Activated CD4-positive, alpha-beta T cell treated with anti-CD3 and anti-CD28 coated beads, Interleukin-2, amount 50 U/mL, for 24 hours (primary cell): ENCODE measurements at regions not wholly inside any gene's neighbourhood (a gene's known extent, or its start where the extent isn't known, plus 50 kb on each side); places are given as distances from the start of the nearest gene placed in this dataset.

Experiments
- DNase-seq, 2 donors: peaks; one replicate each; pipeline ENCODE4 v3.0.0-alpha.2; 2020; ENCODE audit warnings: low read depth in 1 of 2, low spot score in 1 of 2

- DNase-seq = no peak
These were observed 145.2 kb upstream of the ANKRD28 start for GRCh38 chr3:15942936-15943335.

GRCh38 chr3:15948388-15948787 lies 150.6 kb upstream of the ANKRD28 start:
- DNase-seq = no peak

- no peak for DNase-seq
These were observed 154.9 kb upstream of the ANKRD28 start for GRCh38 chr3:15952543-15953175.

GRCh38 chr3:15953841-15954240 lies 156.1 kb upstream of the ANKRD28 start:
- DNase-seq = no peak

DNA sequence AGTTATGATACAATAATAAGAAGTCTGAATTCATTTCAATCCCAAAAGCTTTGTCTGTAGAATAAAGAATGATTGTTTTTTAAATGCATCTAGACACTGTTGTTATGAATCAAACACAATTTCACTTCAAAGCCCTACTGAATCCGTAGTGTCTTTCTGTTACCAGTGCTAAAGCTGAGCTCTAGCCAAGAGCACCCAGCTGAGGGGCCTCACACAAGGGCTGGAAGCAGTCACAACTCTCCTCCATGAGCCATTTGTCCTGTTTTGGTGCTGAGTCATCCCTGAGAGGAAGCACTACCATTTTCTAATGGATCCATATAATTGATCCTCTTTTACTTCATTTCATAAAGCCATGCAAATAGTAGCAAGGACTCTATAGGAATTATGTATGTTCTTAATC lies 158.2 kb upstream of the ANKRD28 start:
- DNase-seq = no peak

- DNase-seq = no peak
These were observed 161.1 kb upstream of the ANKRD28 start for GRCh38 chr3:15958692-15959433.

GRCh38 chr3:15959434-15959811 lies 161.6 kb upstream of the ANKRD28 start:
- no peak for DNase-seq

DNA sequence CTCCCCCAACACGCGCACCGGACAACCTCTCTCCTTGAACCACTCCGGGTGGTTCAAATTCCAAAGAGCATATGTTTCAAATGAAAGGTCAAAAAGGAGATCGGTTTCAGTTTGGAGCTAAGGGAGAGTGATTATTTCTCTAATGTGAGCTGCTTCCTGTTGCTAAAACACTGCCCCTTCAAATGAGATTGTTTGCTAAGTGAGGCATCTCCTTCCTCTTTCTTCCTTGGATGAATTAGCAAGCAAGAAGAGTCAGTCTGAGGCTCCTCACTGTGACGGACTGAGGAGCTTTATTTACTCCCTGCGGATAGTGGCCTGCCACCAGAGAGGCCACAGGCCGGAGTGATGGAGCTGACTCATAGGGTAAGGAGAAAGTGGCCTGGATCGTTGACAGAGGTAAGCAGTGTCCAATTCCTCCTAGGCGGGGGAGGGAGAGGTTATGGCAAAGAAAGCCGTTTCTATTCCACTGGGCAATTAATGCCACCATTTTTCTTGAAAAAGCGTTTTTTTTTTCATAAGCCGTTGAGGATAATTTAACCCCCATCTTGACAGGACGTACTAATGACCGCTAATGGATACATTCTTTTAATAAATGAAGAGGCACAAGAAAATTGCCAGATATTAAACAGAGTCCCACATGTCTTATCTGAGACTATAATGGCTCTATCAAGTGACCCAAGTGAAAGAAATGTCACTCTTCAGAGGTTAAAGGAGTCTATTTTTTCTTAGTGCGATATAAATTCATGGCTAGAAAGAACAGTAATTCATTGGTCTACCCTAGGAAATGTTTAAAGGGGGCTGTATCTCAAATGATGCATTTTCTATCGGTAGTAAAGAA lies 167.0 kb upstream of the ANKRD28 start:
- no peak for DNase-seq

DNA sequence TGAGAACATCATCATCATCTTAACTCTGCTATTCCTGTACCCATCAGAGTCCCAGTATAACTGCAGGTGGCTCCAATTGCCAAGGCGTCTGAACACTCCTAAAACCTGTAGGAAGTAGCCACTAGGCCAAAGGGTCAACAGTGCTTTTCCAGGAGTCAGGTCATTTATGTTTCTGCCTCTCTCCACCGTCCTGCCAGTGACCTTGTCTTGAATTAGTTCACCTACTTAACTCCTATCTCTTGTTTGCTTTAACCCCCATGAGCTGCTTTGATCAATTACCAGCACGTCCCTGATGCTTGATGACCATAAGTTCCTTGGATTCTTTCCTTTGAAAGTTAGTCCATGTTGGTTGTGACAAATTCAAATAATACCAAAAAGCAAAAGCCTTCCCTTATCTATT lies 169.8 kb upstream of the ANKRD28 start:
- no peak for DNase-seq

GRCh38 chr3:15969874-15970640 lies 172.3 kb upstream of the ANKRD28 start:
- no peak for DNase-seq

DNA sequence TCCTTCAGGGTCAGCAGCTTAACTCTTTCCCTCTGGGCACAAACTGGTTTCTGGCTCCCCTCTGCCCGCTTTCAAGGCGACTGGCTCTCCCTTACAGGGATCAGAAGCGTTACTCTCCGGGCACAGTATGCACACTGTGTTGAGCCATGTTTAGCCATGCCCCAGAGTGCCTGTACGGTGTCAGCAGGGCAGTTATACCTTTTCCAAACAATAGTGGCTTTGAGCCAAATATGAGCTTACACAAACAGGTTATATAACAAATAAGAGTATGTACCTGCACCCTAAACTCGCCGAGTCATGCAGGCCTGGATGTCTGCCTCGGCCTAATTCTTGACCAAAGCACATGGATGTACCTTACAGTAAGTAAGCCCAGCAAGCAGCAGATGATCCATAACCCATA lies 175.6 kb upstream of the ANKRD28 start:
- no peak for DNase-seq

DNA sequence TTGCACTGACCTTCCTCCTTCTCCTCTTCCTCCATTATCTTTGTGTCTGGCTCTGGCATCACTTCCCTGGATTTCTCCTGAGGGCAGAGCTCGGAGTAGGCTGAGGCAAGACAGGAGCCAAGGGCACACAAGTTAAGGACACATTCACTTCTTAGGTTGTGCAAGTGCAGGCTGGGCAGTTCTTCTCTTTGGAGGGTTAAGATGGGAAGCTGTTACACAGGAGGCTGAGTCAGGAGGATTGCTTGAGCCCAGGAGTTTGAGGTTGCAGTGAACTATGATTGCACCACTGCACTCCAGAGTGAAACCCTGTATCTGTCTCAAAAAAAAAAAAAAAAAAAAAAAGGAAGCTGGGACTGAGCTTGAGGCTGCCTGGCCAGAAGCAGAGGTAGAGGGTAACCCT lies 176.2 kb upstream of the ANKRD28 start:
- DNase-seq = no peak

GRCh38 chr3:15974647-15975046 lies 176.9 kb upstream of the ANKRD28 start:
- DNase-seq = no peak

DNA sequence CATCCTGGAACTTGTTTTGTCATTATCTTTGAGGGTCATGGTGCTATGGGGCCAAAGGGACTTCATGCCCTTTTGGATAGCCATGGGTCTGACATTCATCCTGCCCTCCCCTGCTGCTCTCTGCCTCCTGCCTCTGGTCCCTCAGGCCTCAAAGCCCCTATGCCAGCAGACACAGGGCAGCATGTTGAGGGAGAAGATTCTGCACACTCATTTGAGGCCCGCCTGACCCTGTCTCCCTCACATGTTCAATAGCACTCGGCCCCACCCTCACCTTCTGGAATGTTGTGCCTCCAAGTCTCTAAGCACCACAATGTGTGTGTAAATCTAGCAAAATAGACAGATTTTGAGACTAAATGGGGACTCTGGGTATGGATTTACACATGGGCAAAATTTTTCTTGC lies 178.7 kb upstream of the ANKRD28 start:
- no peak for DNase-seq

GRCh38 chr3:15977090-15977489 lies 179.3 kb upstream of the ANKRD28 start:
- DNase-seq = no peak

- DNase-seq = no peak
These were observed 179.9 kb upstream of the ANKRD28 start for GRCh38 chr3:15977598-15978232.

DNA sequence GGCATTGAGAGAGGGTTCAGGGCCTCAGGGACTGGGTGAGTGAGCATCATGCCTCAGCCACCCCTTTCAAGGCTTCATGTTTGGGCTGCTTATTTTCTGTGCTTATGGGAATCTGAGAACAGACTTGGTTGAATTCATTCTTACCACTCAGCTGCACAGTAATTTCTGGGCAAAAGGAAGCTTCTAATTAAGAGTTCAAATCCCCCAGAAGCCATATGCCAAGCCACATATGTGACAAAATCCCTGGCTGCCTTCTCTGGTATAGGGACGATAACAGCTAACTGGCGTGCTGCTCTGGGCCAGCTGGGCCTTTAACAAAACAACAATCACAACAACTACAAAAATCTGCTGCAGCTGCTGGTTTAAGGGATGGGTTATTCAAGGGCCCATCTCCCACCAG lies 181.0 kb upstream of the ANKRD28 start:
- DNase-seq = no peak

DNA sequence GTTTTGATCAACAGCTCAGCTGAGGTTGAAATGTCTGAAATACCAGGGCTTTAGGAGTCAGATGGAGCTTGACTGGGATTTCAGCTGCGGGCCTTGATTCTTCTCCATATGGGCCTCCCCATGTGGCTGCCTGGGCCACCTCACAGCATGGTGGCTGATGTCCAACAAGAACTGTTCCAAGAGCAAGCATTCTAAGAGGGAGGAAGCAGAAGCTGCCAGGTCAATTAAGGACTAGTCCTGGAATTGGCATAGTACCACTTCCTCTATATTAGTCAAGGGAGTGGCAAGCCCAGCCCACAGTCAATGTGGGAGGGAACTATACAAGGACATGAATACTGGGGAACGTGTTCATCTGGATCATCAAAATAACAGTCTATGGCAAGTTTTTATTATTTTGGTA lies 181.7 kb upstream of the ANKRD28 start:
- no peak for DNase-seq

DNA sequence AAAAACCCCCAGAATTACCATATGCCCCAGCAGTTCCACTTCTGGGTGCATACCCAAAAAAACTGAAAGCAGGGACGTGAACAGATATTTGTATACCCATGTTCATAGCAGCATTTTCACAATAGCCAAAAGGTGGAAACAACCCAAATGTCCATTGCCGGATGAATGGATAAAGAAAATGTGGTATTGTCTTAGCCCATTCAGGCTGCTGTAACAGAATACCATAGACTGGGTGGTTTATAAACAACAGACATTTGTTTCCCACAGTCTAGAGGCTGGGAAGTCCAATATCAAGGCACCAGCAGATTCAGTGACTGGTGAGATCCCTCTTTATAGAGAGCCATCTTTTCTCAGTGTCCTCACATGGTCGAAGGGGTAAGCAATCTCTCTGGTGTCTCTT lies 182.1 kb upstream of the ANKRD28 start:
- DNase-seq = no peak

DNA sequence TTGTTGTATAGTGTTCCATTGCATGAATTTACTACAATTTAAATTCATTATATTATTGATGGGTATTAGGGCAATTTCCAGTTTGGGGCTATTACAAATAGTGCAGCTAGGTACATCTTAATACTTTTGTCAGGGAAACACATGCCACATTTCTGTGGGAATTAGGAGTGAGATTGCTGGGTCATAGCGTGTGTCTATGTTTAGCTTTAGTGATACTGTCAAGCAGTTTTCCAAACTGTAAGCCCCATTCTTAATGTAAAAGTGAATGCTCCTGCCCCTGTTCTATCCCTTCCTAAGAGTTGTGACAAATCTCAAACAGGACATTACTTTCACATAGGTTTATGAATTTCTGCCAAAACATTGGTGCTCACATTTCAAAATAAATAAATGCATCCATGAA lies 184.5 kb upstream of the ANKRD28 start:
- no peak for DNase-seq

DNA sequence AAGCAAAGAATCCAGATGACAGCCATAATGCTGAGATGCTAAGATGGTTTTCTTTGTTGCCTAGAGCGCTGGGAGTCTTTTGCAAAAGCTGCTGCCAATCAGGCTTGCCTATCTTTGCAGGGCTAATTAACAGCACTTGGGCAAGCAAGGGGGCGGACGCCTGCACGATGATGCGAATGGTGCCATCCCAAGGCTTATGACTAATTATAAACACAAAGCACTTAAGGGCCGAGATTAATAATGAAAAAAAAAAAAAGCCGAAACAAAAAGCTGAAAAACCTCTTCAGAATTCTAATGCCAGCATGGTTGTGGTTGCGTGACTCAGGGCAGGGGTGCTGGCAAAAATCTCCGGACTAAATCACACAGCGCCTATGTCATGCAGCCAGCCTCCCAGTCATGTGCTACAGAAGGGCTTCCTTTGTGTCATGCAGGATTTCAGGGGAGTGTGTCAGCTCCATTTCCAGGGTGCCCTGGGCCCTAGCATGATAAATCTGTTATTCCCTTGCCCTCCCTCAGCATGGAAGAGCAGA lies 185.0 kb upstream of the ANKRD28 start:
- DNase-seq = no peak
